B cell (primary cell): ENCODE measurements at regions not wholly inside any gene's neighbourhood (a gene's known extent, or its start where the extent isn't known, plus 50 kb on each side); places are given as distances from the start of the nearest gene placed in this dataset.
"Not testable (repeated sequence)": the region's sequence is repeated elsewhere in the genome, so short reads cannot be mapped to it uniquely, and the experiment has no call there.

Source experiments
- ATAC-seq: fragments of 200-7000 bp; cut with Tn5 transposase; one replicate; pipeline ENCODE4 v1.10.0; 2021; ENCODE audit warnings: low read depth, mild to moderate bottlenecking, moderate number of reproducible peaks, moderate library complexity
- CTCF ChIA-PET: fragments of 350-600 bp; sonication (Branson Sonifier 250); formaldehyde crosslinking; loops from one replicate; lab custom pipeline; 2021; ENCODE audit warnings: antibody characterized with exemption, inconsistent platforms; lab: Charles Lee
- POLR2A ChIA-PET: fragments of 350-600 bp; sonication (Branson Sonifier 250); formaldehyde crosslinking; loops from one replicate; lab custom pipeline; 2021; ENCODE audit warnings: antibody characterized with exemption; lab: Charles Lee
- DNase-seq: peaks from one replicate; pipeline ENCODE4 v3.0.0; 2013
- H2AFZ ChIP-seq: 2 replicates; pipeline ENCODE4 v1.6.1; 2012; ENCODE audit warnings: mild to moderate bottlenecking, low read depth, low read length; ENCODE audit not compliant: insufficient read depth, poor library complexity, severe bottlenecking
- H3K27ac ChIP-seq, 2 donors: 1 replicate in 1 of 2; 2 replicates in 1 of 2; pipeline ENCODE4 v1.5.1; 2012 to 2013; ENCODE audit warnings: low read length in 2 of 2, mild to moderate bottlenecking in 2 of 2, moderate library complexity in 1 of 2
- H3K27me3 ChIP-seq, 4 experiments: fragments of 200-600 bp in 1 of 4; sonication (generic) in 1 of 4; replicated peaks in 1 of 4; 1 replicate in 2 of 4; 2 replicates in 2 of 4; pipeline versions ENCODE4 v1.6.1 to v1.7.0; 2013 to 2016; ENCODE audit warnings: low read length in 3 of 4, mild to moderate bottlenecking in 2 of 4, mixed read lengths in 1 of 4, moderate library complexity in 1 of 4; ENCODE audit not compliant: insufficient read depth in 4 of 4, control insufficient read depth in 3 of 4; ENCODE audit errors: control extremely low read depth in 1 of 4
- H3K36me3 ChIP-seq, 2 experiments: replicated peaks in 1 of 2; 1 replicate in 1 of 2; 2 replicates in 1 of 2; pipeline versions ENCODE4 v1.6.1 to v1.7.1; 2013; ENCODE audit warnings: low read length in 1 of 2; ENCODE audit not compliant: insufficient read depth in 2 of 2, control insufficient read depth in 1 of 2; ENCODE audit errors: control extremely low read depth in 1 of 2, extremely low read depth in 1 of 2
- H3K4me1 ChIP-seq, 2 donors: fragments of 200-600 bp in 1 of 2; sonication (generic) in 1 of 2; 1 replicate in 1 of 2; 2 replicates in 1 of 2; pipeline versions ENCODE4 v1.5.1 to v1.6.1; 2013 to 2017; ENCODE audit warnings: low read length in 2 of 2; ENCODE audit not compliant: control insufficient read depth in 2 of 2, insufficient read depth in 2 of 2
- H3K4me2 ChIP-seq: replicated peaks from 2 replicates; pipeline ENCODE3; 2012; ENCODE audit warnings: mild to moderate bottlenecking, low read depth, low read length; ENCODE audit not compliant: poor library complexity, severe bottlenecking
- H3K4me3 ChIP-seq, 5 experiments: fragments of 200-600 bp in 1 of 5; sonication (generic) in 1 of 5; 1 replicate in 3 of 5; 2 replicates in 2 of 5; pipeline versions ENCODE4 v1.5.1 to v1.7.0; 2011 to 2016; ENCODE audit warnings: low read length in 4 of 5, mild to moderate bottlenecking in 4 of 5, low read depth in 2 of 5, control low read depth in 1 of 5, moderate library complexity in 1 of 5; ENCODE audit not compliant: insufficient read depth in 1 of 5; ENCODE audit errors: control extremely low read depth in 1 of 5, extremely low read depth in 1 of 5
- H3K79me2 ChIP-seq: fragments of 200-600 bp; sonication (generic); one replicate; pipeline ENCODE4 v1.6.0; 2016; ENCODE audit warnings: low read length; ENCODE audit not compliant: control insufficient read depth, insufficient read depth
- H3K9ac ChIP-seq: fragments of 200-600 bp; sonication (generic); 2 replicates; pipeline ENCODE4 v1.6.1; 2017; ENCODE audit warnings: mild to moderate bottlenecking, low read length, moderate library complexity
- H3K9me3 ChIP-seq, 3 donors: one replicate each; pipeline versions ENCODE4 v1.6.1 to v1.7.1; 2013; ENCODE audit warnings: low read length in 2 of 3; ENCODE audit not compliant: control insufficient read depth in 2 of 3, insufficient read depth in 1 of 3; ENCODE audit errors: control extremely low read depth in 1 of 3
- H4K20me1 ChIP-seq: 2 replicates; pipeline ENCODE4 v1.6.0; 2012; ENCODE audit warnings: mild to moderate bottlenecking, low read length; ENCODE audit not compliant: insufficient read depth, control insufficient read depth, poor library complexity, severe bottlenecking
- H3K27ac Mint-ChIP-seq: one replicate; pipeline ENCODE4 v1.8.0; 2021; ENCODE audit warnings: mixed read lengths
- H3K27me3 Mint-ChIP-seq: one replicate; pipeline ENCODE4 v1.8.0; 2021; ENCODE audit warnings: mixed read lengths
- H3K4me1 Mint-ChIP-seq: one replicate; pipeline ENCODE4 v1.8.0; 2021; ENCODE audit warnings: mixed read lengths
- H3K4me3 Mint-ChIP-seq: one replicate; pipeline ENCODE4 v1.8.0; 2021; ENCODE audit warnings: mixed read lengths
- H3K9me3 Mint-ChIP-seq: one replicate; pipeline ENCODE4 v1.8.0; 2022; ENCODE audit warnings: mixed read lengths; ENCODE audit not compliant: insufficient read depth
- EZH2 ChIP-seq: IDR thresholded peaks from 2 replicates; pipeline ENCODE4 v1.6.1; 2012; ENCODE audit warnings: borderline replicate concordance, low read depth, mild to moderate bottlenecking, moderate library complexity, low read length; ENCODE audit not compliant: insufficient read depth, poor library complexity, severe bottlenecking
- intact Hi-C: fragments of 100-400 bp; cut with micrococcal nuclease; formaldehyde crosslinking; loops from one replicate; pipeline ENCODE4 v1.10.0; 2022
- TF ChIP-seq, protein P1 (sequence below): fragments of 200-600 bp; IDR thresholded peaks from one replicate; pipeline ENCODE4 v1.8.0; 2022; ENCODE audit warnings: antibody characterized with exemption, mild to moderate bottlenecking

DNA sequence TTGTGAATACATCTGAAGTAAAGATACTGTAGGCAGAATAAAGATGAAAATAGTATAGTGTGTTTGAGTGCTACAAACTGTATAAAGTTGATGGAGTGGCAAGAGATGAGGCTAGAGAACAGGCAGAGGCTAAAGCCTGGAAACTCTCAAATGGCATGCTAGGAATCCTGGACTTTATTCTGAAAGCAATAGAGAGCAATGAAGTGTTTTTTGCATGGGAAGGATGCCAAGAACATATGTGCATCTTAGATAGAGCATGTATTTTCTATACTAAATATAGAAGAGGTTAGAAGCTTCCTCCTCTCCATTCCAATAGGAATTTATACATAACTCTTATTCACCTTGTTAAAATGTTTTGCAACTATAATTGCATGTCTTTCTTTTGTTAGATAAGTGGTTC, 86.3 kb upstream of the TMTC2 start:
- POLR2A ChIA-PET = no interaction called here
- intact Hi-C loops = no loop called here

DNA sequence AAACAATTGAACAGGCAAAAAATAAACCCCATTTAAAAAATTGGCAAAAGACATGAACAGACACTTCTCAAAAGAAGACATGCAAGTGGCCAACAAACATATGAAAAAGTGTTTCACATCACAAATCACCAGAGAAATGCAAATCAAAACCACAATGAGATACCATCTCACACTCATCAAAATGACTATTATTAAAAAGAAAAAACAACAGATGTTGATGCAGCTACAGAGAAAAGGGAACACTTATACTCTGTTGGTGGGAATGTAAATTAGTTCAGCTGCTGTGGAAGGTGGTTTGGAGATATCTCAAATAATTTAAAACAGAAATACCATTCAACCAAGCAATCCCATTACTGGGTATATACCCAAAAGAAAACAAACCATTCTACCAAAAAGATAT, 83.1 kb upstream of the TMTC2 start:
- H3K4me3 ChIP-seq, H3K79me2 ChIP-seq, POLR2A ChIA-PET, H3K27me3 Mint-ChIP-seq, H3K27ac ChIP-seq, H3K4me1 ChIP-seq, H3K9me3 Mint-ChIP-seq, H3K27ac Mint-ChIP-seq, H4K20me1 ChIP-seq, intact Hi-C loops, H2AFZ ChIP-seq, H3K27me3 ChIP-seq, H3K9ac ChIP-seq, ATAC-seq, H3K36me3 ChIP-seq, H3K4me3 Mint-ChIP-seq, H3K4me1 Mint-ChIP-seq, CTCF ChIA-PET, H3K4me2 ChIP-seq, H3K9me3 ChIP-seq, DNase-seq: not testable (repeated sequence)

More for the DNA sequence above, 86.3 kb upstream of the TMTC2 start:
- CTCF ChIA-PET = no interaction called here
- Mint-ChIP-seq H3K27me3 (no peaks in the 10 kb centered on the region), H3K4me3 (no peak overlapping the region), H3K9me3 (no peaks in the 10 kb centered on the region), H3K27ac (no peak overlapping the region), H3K4me1 (no peaks in the 10 kb centered on the region)
- TF ChIP-seq, protein P1, sequence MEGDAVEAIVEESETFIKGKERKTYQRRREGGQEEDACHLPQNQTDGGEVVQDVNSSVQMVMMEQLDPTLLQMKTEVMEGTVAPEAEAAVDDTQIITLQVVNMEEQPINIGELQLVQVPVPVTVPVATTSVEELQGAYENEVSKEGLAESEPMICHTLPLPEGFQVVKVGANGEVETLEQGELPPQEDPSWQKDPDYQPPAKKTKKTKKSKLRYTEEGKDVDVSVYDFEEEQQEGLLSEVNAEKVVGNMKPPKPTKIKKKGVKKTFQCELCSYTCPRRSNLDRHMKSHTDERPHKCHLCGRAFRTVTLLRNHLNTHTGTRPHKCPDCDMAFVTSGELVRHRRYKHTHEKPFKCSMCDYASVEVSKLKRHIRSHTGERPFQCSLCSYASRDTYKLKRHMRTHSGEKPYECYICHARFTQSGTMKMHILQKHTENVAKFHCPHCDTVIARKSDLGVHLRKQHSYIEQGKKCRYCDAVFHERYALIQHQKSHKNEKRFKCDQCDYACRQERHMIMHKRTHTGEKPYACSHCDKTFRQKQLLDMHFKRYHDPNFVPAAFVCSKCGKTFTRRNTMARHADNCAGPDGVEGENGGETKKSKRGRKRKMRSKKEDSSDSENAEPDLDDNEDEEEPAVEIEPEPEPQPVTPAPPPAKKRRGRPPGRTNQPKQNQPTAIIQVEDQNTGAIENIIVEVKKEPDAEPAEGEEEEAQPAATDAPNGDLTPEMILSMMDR = no peak
- TF ChIP-seq EZH2 = no peak
- ATAC-seq (no peak), DNase-seq (no peak)
- no peak overlapping the region for H3K9ac ChIP-seq
- H3K36me3 ChIP-seq = no peaks in the 10 kb centered on the region
- H2AFZ ChIP-seq = no peak overlapping the region
- no peak overlapping the region for H3K4me2 ChIP-seq
- H3K9me3 ChIP-seq = no peaks in the 10 kb centered on the region
- no peak overlapping the region for H3K27ac ChIP-seq
- H3K4me1 ChIP-seq = no peaks in the 10 kb centered on the region
- H3K27me3 ChIP-seq = no peaks in the 10 kb centered on the region
- H3K79me2 ChIP-seq = no peaks in the 10 kb centered on the region
- no peak overlapping the region for H3K4me3 ChIP-seq
- no peaks in the 10 kb centered on the region for H4K20me1 ChIP-seq
